ENCODE measurements at regions not wholly inside any gene's neighbourhood (a gene's known extent, or its start where the extent isn't known, plus 50 kb on each side); places are given as distances from the start of the nearest gene placed in this dataset.
"Not testable (repeated sequence)": the region's sequence is repeated elsewhere in the genome, so short reads cannot be mapped to it uniquely, and the experiment has no call there.

- no peak for DNase-seq
Observed at GRCh38 chr2:238600506-238601432, 174.0 kb downstream of the ASB1 start.

- DNase-seq = no peak
Observed at GRCh38 chr2:238601433-238602222, 174.9 kb downstream of the ASB1 start.

GRCh38 chr2:238602223-238602960 lies 175.7 kb downstream of the ASB1 start:
- no peak for DNase-seq

GRCh38 chr2:238603596-238603995 lies 176.9 kb downstream of the ASB1 start:
- no peak for DNase-seq

- no peak for DNase-seq
Observed at GRCh38 chr2:238606311-238606710, 179.6 kb downstream of the ASB1 start.

GRCh38 chr2:238613610-238614009 lies 186.9 kb downstream of the ASB1 start:
- DNase-seq = no peak

GRCh38 chr2:238614376-238614775 lies 187.6 kb downstream of the ASB1 start:
- no peak for DNase-seq

- no peak for DNase-seq
Observed at GRCh38 chr2:238615187-238615586, 188.5 kb downstream of the ASB1 start.

- no peak for DNase-seq
Observed at GRCh38 chr2:238616681-238617080, 190.0 kb downstream of the ASB1 start.

GRCh38 chr2:238618494-238619283 lies 192.0 kb downstream of the ASB1 start:
- DNase-seq = not testable (repeated sequence)

- no peak for DNase-seq
Observed at GRCh38 chr2:238627899-238628298, 201.2 kb downstream of the ASB1 start.

GRCh38 chr2:238629064-238629463 lies 202.3 kb downstream of the ASB1 start:
- DNase-seq = no peak

GRCh38 chr2:238631491-238632180 lies 204.9 kb downstream of the ASB1 start:
- no peak for DNase-seq

- DNase-seq = no peak
Observed at GRCh38 chr2:238632181-238633060, 205.7 kb downstream of the ASB1 start.

GRCh38 chr2:238633426-238634328 lies 206.9 kb downstream of the ASB1 start:
- DNase-seq = no peak

GRCh38 chr2:238634701-238635357 lies 208.1 kb downstream of the ASB1 start:
- DNase-seq = no peak

GRCh38 chr2:238635647-238636051 lies 208.9 kb downstream of the ASB1 start:
- no peak for DNase-seq

- DNase-seq = no peak
Observed at GRCh38 chr2:238636269-238637073, 209.7 kb downstream of the ASB1 start.

All from NCI-H526 (cell line).